Activated naive CD4-positive, alpha-beta T cell treated with Interleukin-2 at 50 U/mL for 16 hours (primary cell): ENCODE measurements at regions not wholly inside any gene's neighbourhood (a gene's known extent, or its start where the extent isn't known, plus 50 kb on each side); places are given as distances from the start of the nearest gene placed in this dataset.
"Not testable (repeated sequence)": the region's sequence is repeated elsewhere in the genome, so short reads cannot be mapped to it uniquely, and the experiment has no call there.

Experiments
- DNase-seq: peaks from one replicate; pipeline ENCODE4 v3.0.0-alpha.2; 2020

DNA sequence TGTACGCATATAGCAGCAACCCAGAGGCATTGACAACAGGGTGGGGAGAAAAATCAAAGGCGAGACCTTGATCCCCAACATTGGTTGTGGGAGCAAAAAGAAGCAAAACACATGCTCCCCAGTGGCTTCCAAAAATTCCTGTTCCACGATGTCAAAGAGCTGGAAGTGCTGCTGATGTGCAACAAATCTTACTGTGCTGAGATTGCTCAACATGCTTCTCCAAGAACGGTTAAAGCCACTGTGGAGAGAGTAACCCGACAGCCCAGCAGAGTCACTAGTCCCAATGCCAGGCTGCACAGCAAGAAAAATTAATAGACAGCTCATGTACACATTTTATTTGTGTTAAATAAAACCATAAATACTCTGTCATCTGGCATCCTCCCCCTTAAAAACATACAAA, 179.9 kb upstream of the PFN2 start:
- DNase-seq, result no peak

DNA sequence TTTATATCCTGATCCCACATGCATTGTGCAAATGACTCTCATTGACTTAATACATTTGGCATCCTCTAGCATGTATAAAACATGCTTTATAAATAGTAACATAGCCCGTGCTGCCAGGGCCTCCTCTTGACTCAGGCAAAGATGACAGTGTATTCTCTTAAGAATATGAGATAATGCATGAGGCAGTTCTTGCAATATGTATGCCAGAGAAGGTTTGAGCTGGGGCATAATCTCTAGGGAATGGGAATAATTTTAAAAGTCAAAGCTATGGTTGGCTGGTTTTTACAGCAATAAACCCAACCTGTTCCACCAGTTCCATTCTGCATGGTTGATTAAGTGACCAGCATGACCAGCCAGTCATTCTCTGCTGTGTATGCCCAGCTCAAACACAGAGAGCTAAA, 179.0 kb upstream of the PFN2 start:
- DNase-seq, result no peak

DNA sequence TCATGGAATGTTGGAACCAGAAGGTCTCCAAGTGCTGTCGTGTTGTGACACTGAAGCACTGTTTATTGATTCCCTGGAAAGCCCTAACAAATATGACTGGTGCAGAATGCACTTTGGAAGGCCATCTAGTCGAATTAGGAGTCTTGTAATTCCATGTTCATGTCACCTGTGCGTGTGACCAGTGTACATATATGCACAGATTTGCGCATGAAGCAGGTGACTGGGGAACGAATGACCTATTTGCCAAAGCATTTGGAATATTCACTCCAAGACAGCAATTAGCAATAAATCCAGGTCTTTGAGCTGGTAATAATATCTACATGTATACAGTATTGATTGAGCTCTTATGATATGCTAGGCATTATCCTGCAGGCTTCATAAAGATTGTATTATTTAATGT, 177.5 kb upstream of the PFN2 start:
- no peak for DNase-seq

DNA sequence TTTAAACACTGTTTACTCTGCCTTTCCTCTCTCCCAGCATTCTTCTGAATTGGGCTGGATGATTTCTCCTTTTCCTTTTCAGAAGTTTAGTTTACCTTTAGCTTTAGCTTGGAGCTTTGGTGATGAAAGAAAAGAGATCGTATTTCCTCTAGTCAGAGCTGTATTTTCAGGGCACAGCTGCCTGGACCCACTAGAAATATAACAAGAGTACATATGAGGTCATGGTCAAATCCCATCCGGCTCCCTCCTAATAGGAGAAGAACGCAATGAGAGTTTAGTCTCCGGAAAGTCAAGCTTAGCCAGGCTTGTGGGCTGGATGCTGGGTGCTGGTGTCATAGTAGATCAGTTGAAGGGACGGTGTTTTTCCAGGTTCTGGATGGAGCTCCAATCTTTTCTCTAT, 177.1 kb upstream of the PFN2 start:
- no peak for DNase-seq

DNA sequence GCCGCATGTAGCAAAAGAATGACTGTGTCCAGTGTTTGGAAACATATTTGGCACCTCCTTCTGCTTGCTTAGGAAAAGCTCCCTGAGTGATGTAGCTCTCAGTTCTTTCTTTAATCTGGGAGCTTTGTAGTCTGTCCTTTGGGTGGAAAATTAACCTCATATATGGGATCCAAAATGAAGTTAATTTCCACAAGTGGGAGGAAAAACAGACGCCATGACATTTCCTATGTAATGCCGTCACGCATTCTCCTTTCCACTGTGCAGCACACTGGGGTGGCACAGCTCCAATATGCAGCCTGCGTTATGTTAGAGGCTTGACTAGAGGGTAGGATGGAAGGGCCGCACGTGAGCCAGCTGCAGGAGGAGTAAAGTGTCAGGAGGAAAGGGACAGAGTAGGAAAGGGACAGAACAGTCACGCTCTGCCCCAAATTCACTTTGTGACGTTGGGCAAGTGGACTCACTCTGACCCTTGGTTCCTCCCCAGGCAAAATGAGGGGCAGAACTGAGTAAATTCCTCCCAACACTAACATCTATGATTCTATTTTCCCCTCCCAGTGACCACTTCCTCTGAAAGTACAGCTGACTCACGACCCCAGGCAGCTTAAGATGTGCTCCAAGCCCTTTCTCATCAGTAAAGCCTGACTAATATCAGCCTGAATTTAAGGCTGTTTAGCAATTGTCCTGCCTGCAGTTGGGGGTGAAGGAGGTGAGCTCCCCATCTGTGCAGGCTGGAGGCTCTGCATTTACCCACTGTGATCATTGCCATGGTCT, 176.5 kb upstream of the PFN2 start:
- no peak for DNase-seq

DNA sequence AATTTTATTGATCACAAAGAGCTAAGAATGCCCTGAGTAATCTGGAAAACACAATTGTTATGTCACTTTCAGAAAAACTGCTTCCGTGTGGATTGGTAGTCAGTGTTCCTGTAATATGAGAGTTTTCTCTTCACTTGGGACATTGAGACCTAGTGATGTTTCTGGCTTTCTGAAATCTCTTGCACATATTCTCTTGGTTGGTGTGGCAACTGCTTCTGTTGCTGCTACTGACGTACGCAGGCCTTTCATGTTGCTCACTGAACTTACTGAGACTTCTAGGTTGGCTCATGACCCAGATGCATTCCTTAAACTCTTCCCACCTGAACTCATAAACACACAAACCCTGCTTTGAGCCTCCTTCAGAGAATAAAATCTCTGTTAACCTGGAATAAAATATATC, 175.0 kb upstream of the PFN2 start:
- no peak for DNase-seq

DNA sequence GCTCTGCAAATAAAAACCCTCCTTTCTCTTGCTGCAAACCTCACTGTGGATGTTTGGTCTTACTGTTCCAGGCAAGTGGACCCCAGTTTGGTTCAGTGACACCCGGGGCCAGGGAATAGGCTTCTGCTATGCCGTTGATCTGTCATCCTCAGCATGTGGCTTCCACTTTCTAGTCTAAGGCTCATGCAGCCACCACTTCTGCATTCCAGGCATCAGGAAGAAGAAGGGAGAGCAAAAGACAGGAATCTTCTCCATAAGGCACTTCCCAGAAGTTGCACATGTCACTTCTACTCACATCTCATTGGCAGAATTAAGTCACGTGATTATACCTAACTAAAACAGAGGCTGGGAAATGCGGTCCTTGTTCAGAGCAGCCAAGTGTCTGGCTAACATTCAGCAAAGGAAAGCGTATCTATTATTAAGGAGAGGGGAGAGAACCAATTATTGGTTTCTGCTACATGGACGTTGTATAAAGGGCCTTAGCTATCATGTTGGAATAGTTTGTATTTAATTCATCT, 173.6 kb upstream of the PFN2 start:
- no peak for DNase-seq

DNA sequence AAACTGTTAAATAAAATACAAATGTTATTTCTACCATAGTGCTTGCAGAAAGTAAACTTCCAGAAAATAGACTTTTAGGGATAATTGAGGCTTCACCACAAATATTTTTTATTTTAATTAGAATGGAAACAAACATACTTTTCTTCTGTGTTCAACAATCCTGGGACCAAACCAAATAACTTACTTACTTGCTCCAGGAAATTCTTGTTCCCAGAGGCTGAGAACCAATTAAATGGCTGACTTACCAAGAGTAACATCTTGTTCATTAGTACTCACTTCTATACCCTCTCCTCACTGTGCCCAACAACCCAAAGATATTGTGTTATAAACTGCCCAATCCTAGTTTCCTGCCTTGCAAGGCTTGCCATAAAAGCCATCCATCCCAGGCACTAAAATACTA, 172.2 kb upstream of the PFN2 start:
- no peak for DNase-seq

DNA sequence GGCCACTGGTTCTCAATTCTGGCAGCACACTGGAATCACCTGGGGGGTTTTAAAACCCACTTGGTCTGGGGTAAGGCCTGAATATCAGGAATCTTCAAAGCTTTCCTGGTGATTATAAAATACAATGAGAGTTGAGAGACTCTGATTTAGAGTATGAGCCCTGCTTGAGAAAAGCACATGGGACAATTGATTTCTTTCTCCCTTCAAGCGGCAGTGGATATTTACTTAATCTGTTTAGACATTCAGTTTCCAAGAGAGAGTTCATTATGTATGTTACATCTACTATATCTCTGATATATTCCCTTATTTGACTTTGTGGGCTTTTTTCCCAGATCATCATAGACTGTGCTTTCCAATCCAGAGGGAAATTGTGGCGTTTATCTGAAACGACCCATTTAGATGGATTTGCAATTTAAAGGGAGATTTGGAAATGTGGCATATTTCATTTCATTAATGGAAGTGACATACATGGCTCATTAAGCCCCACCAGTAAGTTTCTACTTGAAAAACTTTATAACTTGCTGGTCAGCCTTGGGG, 171.2 kb upstream of the PFN2 start:
- DNase-seq, result no peak

DNA sequence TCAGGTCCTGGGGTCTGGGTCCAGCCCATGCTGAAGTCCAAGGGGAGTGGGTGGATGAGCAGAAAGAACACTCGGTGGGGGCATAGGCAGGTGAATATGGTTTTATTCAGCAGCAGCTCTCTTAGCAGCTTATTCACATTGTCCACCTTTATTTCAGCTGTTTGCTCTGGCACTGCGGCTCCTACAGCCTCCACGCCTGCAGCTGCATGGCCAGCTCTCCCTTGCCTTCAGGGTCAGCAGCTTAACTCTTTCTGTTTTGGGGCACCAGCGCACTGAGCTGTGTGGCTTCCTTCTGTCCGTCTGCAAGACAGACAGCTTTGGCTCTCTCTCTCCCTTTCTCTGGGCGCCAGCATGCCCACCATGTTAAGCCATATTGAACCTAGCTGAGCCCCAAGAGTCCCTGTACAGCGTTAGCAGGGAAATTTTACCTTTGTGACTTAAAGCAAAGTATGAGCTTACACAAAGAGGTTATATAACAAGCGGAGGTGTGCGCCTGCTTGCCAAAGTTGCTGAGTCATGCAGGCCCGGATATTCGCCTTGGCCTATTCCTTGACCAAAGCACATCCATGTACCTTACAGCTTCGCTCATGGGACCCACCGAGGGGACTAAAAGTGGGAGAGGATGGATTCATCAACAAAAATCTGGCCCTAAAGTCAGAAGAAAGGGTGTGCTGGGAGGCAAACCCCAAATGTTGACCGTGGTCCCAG, 170.1 kb upstream of the PFN2 start:
- no peak for DNase-seq

DNA sequence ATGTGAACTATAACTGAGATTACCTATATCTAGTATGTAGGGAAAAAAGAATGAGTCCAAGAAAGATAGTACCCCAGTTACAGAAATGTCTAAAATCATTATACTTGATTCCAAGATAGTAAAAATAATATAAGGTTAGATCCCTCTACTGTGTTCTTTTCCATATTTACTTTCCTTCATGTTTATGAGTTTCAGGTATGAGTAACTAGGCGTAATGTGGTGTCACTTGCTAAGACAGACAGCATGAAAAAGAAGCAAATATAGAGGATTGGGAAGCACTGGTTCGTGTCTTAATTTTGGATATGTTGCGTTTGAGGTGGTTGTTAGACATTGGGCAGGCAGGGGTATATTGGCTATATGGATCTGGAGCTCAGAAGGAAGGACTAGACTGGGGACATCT, 168.1 kb upstream of the PFN2 start:
- no peak for DNase-seq

DNA sequence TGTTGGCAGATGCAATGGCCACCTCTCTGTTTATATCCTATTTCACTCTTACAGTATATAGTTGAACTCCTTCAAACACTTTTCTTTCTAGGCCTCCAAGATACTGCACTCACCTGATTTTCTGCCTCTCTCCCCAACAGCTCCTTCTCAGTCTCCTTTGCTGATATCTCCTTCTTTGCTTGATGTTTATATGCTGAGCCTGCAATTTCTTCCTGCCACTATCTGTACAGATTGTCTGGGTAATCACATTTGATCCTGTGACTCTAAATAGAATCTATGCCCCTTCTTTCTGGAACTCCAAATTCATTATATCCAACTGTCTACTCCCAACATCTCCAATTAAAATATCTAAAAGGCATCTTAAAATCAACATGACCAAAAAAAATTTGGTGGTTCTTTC, 165.5 kb upstream of the PFN2 start:
- DNase-seq, result no peak

DNA sequence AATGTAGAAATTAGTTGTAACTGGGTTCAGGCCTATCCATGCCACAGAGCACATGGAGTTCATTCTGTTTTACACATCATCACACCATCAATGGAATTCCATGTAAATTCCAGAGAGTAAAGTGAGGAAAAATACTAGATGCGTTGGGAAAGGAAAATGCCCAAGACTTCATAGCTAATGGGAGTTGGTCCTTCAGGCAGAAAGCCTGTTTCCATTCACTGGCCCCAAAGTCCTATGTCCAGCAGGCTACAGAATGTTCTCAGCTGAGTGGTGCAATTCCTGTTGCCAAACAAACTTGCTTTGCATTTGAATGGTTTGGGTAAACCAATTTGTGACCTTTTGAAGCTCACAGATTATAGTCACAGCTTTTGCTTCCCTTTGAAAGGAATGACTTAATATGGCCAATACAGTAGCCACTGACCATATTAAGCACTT, 164.6 kb upstream of the PFN2 start:
- no peak for DNase-seq

DNA sequence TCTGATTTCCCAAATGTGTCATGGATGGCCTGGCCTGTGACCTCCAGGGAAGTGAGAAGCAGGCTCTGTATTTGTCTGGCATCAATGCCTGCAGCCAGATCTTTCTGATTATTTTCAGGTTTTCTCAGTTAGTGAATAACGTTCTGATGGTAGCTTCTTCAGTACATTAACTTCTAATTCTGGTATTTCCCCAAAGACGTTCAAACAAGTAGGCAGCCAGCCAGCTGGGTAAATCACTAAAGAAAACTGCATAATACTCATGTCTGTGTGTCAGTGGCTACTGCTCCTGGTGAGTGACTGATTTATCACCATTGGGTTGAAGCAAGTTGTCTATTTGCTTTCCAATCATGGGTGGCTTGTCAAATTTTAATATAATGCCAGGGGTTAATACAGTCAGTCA, 162.6 kb upstream of the PFN2 start:
- DNase-seq, result no peak

DNA sequence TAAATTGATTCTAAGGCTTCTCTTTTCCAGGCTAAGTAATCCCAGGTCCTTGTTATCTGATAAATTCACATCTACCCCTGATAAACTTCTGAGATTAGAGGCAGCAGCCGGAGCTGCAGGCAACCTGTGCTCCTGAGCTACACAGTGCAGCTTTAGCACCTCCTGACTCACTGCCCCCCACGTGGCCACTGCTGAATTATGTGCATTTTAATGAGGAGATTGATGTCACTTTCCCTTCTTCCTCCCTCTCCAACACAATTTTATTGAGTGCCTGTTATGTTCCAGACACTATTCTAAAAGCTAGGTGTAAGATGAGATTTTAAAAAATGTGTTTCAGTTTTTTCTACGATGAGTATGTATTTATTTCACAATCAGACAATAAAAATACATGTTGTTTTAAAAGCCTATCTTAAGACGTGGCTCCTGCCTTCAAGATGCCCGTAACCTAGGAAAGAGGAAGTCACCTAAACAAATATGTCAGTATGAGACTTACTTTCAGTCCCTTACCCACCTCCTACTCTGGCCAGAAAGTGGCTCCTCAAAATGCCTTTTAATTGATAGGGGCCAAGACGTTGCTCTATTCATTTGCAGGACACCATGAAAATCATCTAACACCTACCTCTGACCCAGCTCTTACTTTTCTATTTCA, 161.5 kb upstream of the PFN2 start:
- no peak for DNase-seq

DNA sequence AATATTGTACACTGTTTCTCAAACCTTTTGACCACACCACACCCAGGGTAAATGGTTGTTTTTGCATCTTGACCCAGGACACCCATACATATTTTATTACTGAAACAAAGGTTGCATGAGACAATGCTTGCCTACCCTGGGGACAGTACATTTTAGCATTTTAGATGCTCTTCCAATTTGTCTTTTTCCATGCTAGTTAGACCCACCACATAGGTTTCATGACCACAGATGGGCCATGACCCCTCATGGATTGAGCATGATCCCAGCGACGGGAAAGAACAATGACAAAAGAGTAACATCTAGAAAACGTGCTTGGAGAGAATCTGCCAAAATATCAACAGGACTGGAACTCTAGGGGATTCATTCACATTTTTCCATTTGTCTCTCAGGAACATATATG, 161.0 kb upstream of the PFN2 start:
- no peak for DNase-seq

DNA sequence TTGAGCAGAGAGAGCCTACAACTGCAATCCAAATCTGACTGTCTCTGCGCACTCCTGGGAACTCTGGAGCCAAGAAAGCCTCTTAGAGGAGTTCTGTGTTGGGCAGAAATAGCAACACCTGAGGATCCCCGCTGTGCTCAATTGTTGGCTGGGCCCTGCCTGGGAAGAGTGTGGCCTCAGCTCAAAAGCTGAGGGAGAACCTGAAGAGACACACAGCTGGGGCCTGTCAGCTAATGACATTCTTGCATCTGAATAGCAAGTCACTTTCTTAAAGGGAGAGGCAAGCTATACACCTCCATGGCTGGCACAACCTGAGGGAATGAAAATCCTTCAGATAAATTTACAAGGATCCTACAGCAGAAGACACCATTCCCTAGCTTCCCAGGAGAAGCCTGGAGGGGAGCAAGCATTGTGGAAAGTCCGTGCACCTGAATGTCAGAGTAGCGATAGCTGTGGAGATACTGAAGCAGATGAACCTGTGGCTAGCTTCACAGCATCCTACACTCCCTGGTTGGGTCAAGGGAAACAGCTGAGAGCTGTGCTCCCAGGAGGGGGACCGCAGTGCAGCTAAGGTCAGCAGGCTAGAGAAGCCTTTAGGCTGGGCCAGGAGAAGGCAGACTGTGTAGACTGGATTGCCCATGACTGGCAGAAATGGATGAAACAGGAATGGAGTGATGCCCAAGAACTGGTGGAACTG, 159.9 kb upstream of the PFN2 start:
- DNase-seq, result no peak

DNA sequence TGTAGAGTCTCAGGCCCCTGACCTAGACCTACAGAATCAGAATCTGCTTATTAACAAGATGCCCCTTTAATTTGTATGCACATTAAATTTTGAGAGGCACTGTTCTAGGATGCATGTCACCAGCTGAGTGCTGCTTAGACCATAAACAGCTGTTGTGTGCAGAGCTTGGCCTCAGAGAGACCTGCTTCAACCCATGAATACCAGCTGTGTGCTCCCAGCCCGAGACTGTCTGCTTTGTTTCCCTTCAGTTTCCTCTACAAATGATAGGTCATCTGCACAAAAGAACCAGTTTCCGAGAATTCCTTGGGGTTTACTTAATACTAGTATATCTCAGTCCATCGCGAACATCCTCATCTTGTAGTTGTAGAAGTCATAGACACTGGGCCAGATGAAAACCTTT, 158.5 kb upstream of the PFN2 start:
- DNase-seq, result no peak

DNA sequence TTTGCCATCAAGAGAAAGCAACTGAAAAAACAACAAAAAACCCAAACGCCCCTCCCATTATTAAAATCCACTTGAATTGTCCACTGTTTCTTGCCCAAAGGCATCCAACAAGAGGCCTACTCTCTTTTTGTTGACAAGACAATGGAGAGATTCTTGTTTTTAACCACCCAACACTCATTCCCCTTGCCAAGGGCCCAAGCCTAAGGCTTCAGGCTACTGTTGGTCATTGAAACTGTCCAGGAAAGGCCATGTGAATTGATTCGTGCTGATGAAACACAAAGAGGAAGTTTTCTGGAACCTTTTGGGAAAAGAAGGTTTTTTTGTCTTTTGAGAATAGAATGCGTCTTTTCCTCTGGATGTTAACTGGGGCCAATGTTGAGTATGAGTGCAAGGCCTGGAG, 157.4 kb upstream of the PFN2 start:
- DNase-seq, result no peak

DNA sequence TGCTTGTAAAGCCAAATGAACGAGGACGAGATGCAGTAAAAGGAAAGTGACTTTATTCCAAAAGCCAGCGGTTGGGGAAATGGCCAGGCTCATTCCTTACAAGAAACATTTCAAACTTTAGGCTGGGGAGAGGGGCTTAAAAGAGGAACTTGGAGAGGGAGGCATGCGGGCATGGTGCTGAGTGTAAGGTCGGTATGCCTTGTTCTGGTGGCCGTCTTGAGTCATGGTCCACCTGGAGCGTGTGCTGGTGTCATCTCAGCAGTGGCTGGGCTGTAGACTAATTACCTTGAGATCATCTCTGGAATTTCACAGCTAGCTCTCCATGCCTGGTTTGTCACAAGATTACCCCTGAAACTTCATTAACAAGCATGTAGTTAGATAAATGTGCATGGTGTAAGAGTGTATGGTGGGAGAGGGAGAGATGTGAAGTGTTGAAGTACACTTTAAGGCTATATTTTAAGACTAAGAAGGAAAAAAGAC, 156.4 kb upstream of the PFN2 start:
- no peak for DNase-seq

DNA sequence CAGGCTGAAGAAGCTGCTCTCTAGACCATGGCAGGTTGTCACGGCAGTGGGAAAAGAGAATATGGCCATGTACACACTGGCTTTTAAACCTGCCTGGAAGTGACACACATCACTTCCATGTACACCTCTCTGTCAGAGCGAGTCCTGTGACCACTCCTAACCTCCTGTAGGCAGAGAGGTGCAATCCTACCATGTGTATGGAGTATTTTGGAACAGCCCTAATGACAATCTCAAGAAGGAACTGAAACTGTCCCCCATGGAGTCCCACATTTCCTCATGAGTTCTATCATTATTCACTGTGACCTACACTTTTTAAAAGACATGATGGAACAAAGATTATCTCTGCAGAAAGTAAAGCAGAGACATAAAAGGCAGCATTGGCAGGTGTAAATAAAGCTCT, 153.4 kb upstream of the PFN2 start:
- no peak for DNase-seq

DNA sequence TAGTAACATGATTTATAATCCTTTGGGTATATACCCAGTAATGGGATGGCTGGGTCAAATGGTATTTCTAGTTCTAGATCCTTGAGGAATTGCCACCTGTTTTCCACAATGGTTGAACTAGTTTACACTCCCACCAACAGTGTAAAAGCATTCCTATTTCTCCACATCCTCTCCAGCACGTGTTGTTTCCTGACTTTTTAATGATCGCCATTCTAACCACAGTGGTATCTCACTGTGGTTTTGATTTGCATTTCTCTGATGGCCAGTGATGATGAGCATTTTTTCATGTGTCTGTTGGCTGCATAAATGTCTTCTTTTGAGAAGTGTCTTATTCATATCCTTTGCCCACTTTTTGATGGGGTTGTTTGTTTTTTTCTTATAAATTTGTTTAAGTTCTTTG, 152.6 kb upstream of the PFN2 start:
- DNase-seq, result not testable (repeated sequence)

DNA sequence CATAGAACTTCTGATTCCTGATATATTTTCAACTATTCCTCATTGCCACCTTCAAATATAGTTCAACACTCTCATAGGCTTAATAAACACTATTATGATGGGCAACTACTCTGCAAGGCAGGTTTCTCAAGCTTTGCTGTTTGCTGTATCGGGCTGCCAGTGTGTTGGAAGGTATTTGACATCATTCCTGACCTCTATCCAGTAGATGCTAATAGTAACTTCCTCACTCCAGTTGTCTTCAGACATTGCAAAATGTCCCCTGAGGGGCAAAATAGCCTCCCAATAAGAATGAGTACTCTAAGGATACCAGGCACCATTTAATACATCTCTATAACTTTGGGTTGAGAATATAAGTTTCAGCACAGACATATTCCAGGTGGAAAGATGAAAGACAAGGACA, 147.5 kb upstream of the PFN2 start:
- no peak for DNase-seq
